Smooth muscle cell (in vitro differentiated cells): ENCODE measurements at regions not wholly inside any gene's neighbourhood (a gene's known extent, or its start where the extent isn't known, plus 50 kb on each side); places are given as distances from the start of the nearest gene placed in this dataset.

Experiments
- DNase-seq: peaks from one replicate; lab custom pipeline; 2025; ENCODE audit not compliant: unreplicated experiment; lab: John Stamatoyannopoulos, UW
- H2AFZ ChIP-seq: fragments of 200-600 bp; sonication (generic); 2 replicates; pipeline ENCODE4 v1.6.0; 2016; ENCODE audit warnings: antibody characterized with exemption, low read depth, mild to moderate bottlenecking
- H3F3A ChIP-seq: fragments of 200-600 bp; sonication (generic); 2 replicates; pipeline ENCODE4 v1.6.0; 2017; ENCODE audit warnings: antibody characterized with exemption, low read depth
- H3K27ac ChIP-seq: fragments of 200-600 bp; sonication (generic); 2 replicates; pipeline ENCODE4 v1.5.1; 2016; ENCODE audit warnings: low read depth, mild to moderate bottlenecking
- H3K27me3 ChIP-seq: fragments of 200-600 bp; sonication (generic); 2 replicates; pipeline ENCODE4 v1.6.1; 2016; ENCODE audit warnings: low read depth, mild to moderate bottlenecking
- H3K36me3 ChIP-seq: fragments of 200-600 bp; sonication (generic); 2 replicates; pipeline ENCODE4 v1.5.1; 2016; ENCODE audit warnings: low read depth
- H3K4me1 ChIP-seq: fragments of 200-600 bp; sonication (generic); 2 replicates; pipeline ENCODE4 v1.5.1; 2016; ENCODE audit warnings: low read depth
- H3K4me2 ChIP-seq: fragments of 200-600 bp; sonication (generic); 2 replicates; pipeline ENCODE4 v1.6.0; 2016; ENCODE audit warnings: mild to moderate bottlenecking
- H3K4me3 ChIP-seq: fragments of 200-600 bp; sonication (generic); 2 replicates; pipeline ENCODE4 v1.5.1; 2016; ENCODE audit warnings: mild to moderate bottlenecking
- H3K79me2 ChIP-seq: fragments of 200-600 bp; sonication (generic); 2 replicates; pipeline ENCODE4 v1.6.0; 2016; ENCODE audit warnings: low read depth, mild to moderate bottlenecking
- H3K9ac ChIP-seq: fragments of 200-600 bp; sonication (generic); 2 replicates; pipeline ENCODE4 v1.6.0; 2016; ENCODE audit warnings: low read depth
- H3K9me3 ChIP-seq: fragments of 200-600 bp; sonication (generic); replicated peaks from 2 replicates; pipeline ENCODE4 v1.5.1; 2016; ENCODE audit warnings: low read depth
- H4K20me1 ChIP-seq: fragments of 200-600 bp; sonication (generic); 2 replicates; pipeline ENCODE4 v1.6.0; 2016; ENCODE audit warnings: low read depth
- CTCF ChIP-seq: fragments of 200-600 bp; sonication (generic); IDR thresholded peaks from 2 replicates; pipeline ENCODE4 v1.5.1; 2017; ENCODE audit warnings: borderline replicate concordance, mild to moderate bottlenecking, antibody characterized with exemption; ENCODE audit not compliant: insufficient read depth, poor library complexity, severe bottlenecking
- WGBS: methylation state at CpG from one replicate; pipeline ENCODE4 v1.1.7; 2016; ENCODE audit warnings: low lambda C conversion rate; 5-methylcytosine and 5-hydroxymethylcytosine counted together

- Histone ChIP-seq H2AFZ (no peak overlapping the region), H3K4me3 (no peak overlapping the region), H3K79me2 (no peaks in the 10 kb centered on the region), H4K20me1 (no peaks in the 10 kb centered on the region), H3K4me2 (no peak overlapping the region), H3K36me3 (no peaks in the 10 kb centered on the region), H3K9ac (no peak overlapping the region), H3F3A (no peaks in the 10 kb centered on the region), H3K27ac (no peak overlapping the region), H3K27me3 (no peaks in the 10 kb centered on the region), H3K4me1 (no peaks in the 10 kb centered on the region), H3K9me3 (no peaks in the 10 kb centered on the region)
- WGBS, result 64% methylated on average over 4 of the region's 4 CpGs
- DNase-seq, result no peak
- no peak for TF ChIP-seq CTCF
Measured at GRCh38 chr7:18361756-18362155, 133.8 kb upstream of the HDAC9 start.

- no peaks in the 10 kb centered on the region for H3K27me3 ChIP-seq
Measured at GRCh38 chr7:18363751-18364380, 131.7 kb upstream of the HDAC9 start.

GRCh38 chr7:18364396-18364795, 131.2 kb upstream of the HDAC9 start:
- no peak overlapping the region for H3K27ac ChIP-seq
- H3K9me3 ChIP-seq, result no peaks in the 10 kb centered on the region
- H4K20me1 ChIP-seq, result no peaks in the 10 kb centered on the region
- no peaks in the 10 kb centered on the region for H3K36me3 ChIP-seq
- H3K4me3 ChIP-seq, result no peak overlapping the region
- H3K27me3 ChIP-seq, result no peaks in the 10 kb centered on the region
- WGBS, result 67% methylated on average over 2 of the region's 2 CpGs
- DNase-seq, result no peak
- H3K79me2 ChIP-seq, result no peaks in the 10 kb centered on the region
- no peaks in the 10 kb centered on the region for H3K4me1 ChIP-seq
- no peak for TF ChIP-seq CTCF
- no peak overlapping the region for H3K4me2 ChIP-seq
- H3K9ac ChIP-seq, result no peak overlapping the region
- peak overlapping the region; percentile 35 for H2AFZ ChIP-seq
- H3F3A ChIP-seq, result no peaks in the 10 kb centered on the region

More at GRCh38 chr7:18363751-18364380, 131.7 kb upstream of the HDAC9 start:
- Histone ChIP-seq H3K4me2 (no peak overlapping the region), H3K4me1 (no peaks in the 10 kb centered on the region), H3K9ac (no peak overlapping the region), H3K79me2 (no peaks in the 10 kb centered on the region), H3K4me3 (no peak overlapping the region), H4K20me1 (no peaks in the 10 kb centered on the region), H3K9me3 (no peaks in the 10 kb centered on the region), H3F3A (no peaks in the 10 kb centered on the region), H2AFZ (peak overlapping the region; percentile 44), H3K27ac (no peak overlapping the region), H3K36me3 (no peaks in the 10 kb centered on the region)
- whole genome bisulfite sequencing, result 72% methylated on average over 4 of the region's 4 CpGs
- no peak for TF ChIP-seq CTCF
- DNase-seq, result no peak

GRCh38 chr7:18366394-18366793, 129.2 kb upstream of the HDAC9 start:
- Histone ChIP-seq H3K9ac (no peak overlapping the region), H3K4me3 (no peak overlapping the region), H2AFZ (no peak overlapping the region), H3F3A (no peaks in the 10 kb centered on the region), H3K9me3 (no peaks in the 10 kb centered on the region), H3K79me2 (no peaks in the 10 kb centered on the region), H3K4me2 (no peak overlapping the region), H3K27ac (no peak overlapping the region), H3K36me3 (no peaks in the 10 kb centered on the region), H4K20me1 (no peaks in the 10 kb centered on the region), H3K27me3 (no peaks in the 10 kb centered on the region), H3K4me1 (no peaks in the 10 kb centered on the region)
- TF ChIP-seq CTCF, result no peak
- WGBS, result 96% methylated on average over 1 of the region's 1 CpG
- DNase-seq, result no peak
